ENCODE measurements at regions not wholly inside any gene's neighbourhood (a gene's known extent, or its start where the extent isn't known, plus 50 kb on each side); places are given as distances from the start of the nearest gene placed in this dataset.

- Histone ChIP-seq H2AFZ (ENCODE audit: insufficient read depth, low read depth, low read length, poor library complexity, severe bottlenecking) (no peak overlapping the region), H3K4me3 (replicated peaks in 1 of 3; ENCODE audit: low read depth in 2 of 3, low read length in 3 of 3) (no peak overlapping the region), H3K36me3 (replicated peaks in 1 of 2; ENCODE audit: control insufficient read depth in 1 of 2, insufficient read depth in 2 of 2, low read length in 2 of 2) (no peaks in the 10 kb centered on the region), H3K9me3 (replicated peaks in 1 of 2; ENCODE audit: control insufficient read depth in 1 of 2, insufficient read depth in 1 of 2, low read length in 2 of 2) (no peaks in the 10 kb centered on the region), H4K20me1 (ENCODE audit: insufficient read depth, low read length) (no peaks in the 10 kb centered on the region), H3K4me2 (replicated peaks; ENCODE audit: extremely low read depth, low read length, poor library complexity, severe bottlenecking) (no peak overlapping the region), H3K27me3 (ENCODE audit: control insufficient read depth in 2 of 2, insufficient read depth in 2 of 2, low read length in 2 of 2) (no peaks in the 10 kb centered on the region), H3K79me2 (ENCODE audit: insufficient read depth, low read length) (no peaks in the 10 kb centered on the region), H3K4me1 (ENCODE audit: control insufficient read depth in 1 of 2, insufficient read depth in 2 of 2, low read length in 2 of 2) (no peaks in the 10 kb centered on the region), H3K27ac (ENCODE audit: low read depth in 1 of 2, low read length in 2 of 2) (no peak overlapping the region), H3K9ac (ENCODE audit: insufficient read depth, low read length, poor library complexity, severe bottlenecking) (no peak overlapping the region)
- intact Hi-C loops (cut with micrococcal nuclease) = no loop called here
- H3K27me3 Mint-ChIP-seq (ENCODE audit: low read depth in 3 of 3) = peaks cover 0 to 4% (median 0%) of the 10 kb centered on the region in 3 donors
- no peak for DNase-seq
- H3K4me1 Mint-ChIP-seq = no peaks in the 10 kb centered on the region
- no peak overlapping the region for H3K27ac Mint-ChIP-seq
- TF ChIP-seq CTCF (IDR thresholded peaks at IDR 0.05) = no peak
- no peaks in the 10 kb centered on the region for H3K36me3 Mint-ChIP-seq
- WGBS (ENCODE audit: insufficient coverage) = no CpG with 5 or more reads among the region's 2 CpGs
- H3K9me3 Mint-ChIP-seq = peaks cover 0 to 6% (median 3%) of the 10 kb centered on the region in 7 donors
- no peak overlapping the region for H3K4me3 Mint-ChIP-seq
Measured at GRCh38 chr12:98037401-98038140, 477.8 kb upstream of the TMPO start.

GRCh38 chr12:98042668-98043067 lies 472.7 kb upstream of the TMPO start:
- H3K4me3 ChIP-seq (replicated peaks in 1 of 3; ENCODE audit: low read depth in 2 of 3, low read length in 3 of 3) = no peak overlapping the region
- no peak overlapping the region for H3K9ac ChIP-seq (ENCODE audit: insufficient read depth, low read length, poor library complexity, severe bottlenecking)
- H3K27me3 ChIP-seq (ENCODE audit: control insufficient read depth in 2 of 2, insufficient read depth in 2 of 2, low read length in 2 of 2) = no peaks in the 10 kb centered on the region
- H3K36me3 ChIP-seq (replicated peaks in 1 of 2; ENCODE audit: control insufficient read depth in 1 of 2, insufficient read depth in 2 of 2, low read length in 2 of 2) = no peaks in the 10 kb centered on the region
- no peak for DNase-seq
- H3K4me2 ChIP-seq (replicated peaks; ENCODE audit: extremely low read depth, low read length, poor library complexity, severe bottlenecking) = no peak overlapping the region
- no peak overlapping the region for H3K27ac Mint-ChIP-seq
- TF ChIP-seq CTCF (IDR thresholded peaks at IDR 0.05) = no peak
- H3K79me2 ChIP-seq (ENCODE audit: insufficient read depth, low read length) = no peaks in the 10 kb centered on the region
- no peak overlapping the region for H2AFZ ChIP-seq (ENCODE audit: insufficient read depth, low read depth, low read length, poor library complexity, severe bottlenecking)
- H3K4me1 ChIP-seq (ENCODE audit: control insufficient read depth in 1 of 2, insufficient read depth in 2 of 2, low read length in 2 of 2) = no peaks in the 10 kb centered on the region
- no peak overlapping the region for H3K4me3 Mint-ChIP-seq
- no peaks in the 10 kb centered on the region for H3K27me3 Mint-ChIP-seq (ENCODE audit: low read depth in 3 of 3)
- intact Hi-C loops (cut with micrococcal nuclease) = no loop called here
- no peak overlapping the region for H3K27ac ChIP-seq (ENCODE audit: low read depth in 1 of 2, low read length in 2 of 2)
- no peaks in the 10 kb centered on the region for H3K4me1 Mint-ChIP-seq
- no peaks in the 10 kb centered on the region for H3K36me3 Mint-ChIP-seq
- H3K9me3 ChIP-seq (replicated peaks in 1 of 2; ENCODE audit: control insufficient read depth in 1 of 2, insufficient read depth in 1 of 2, low read length in 2 of 2) = no peaks in the 10 kb centered on the region
- peaks cover 0 to 4% (median 3%) of the 10 kb centered on the region in 7 donors for H3K9me3 Mint-ChIP-seq
- H4K20me1 ChIP-seq (ENCODE audit: insufficient read depth, low read length) = no peaks in the 10 kb centered on the region
